Ishikawa (cell line): ENCODE measurements at regions not wholly inside any gene's neighbourhood (a gene's known extent, or its start where the extent isn't known, plus 50 kb on each side); places are given as distances from the start of the nearest gene placed in this dataset.

Source experiments
- CEBPB ChIP-seq: IDR thresholded peaks from 2 replicates; pipeline ENCODE4 v1.6.1; 2012
- EGR1 ChIP-seq: IDR thresholded peaks from 2 replicates; pipeline ENCODE4 v1.6.1; 2012
- EP300 ChIP-seq: IDR thresholded peaks from 2 replicates; pipeline ENCODE4 v1.6.1; 2012; ENCODE audit warnings: borderline replicate concordance
- FOXM1 ChIP-seq: IDR thresholded peaks from 2 replicates; pipeline ENCODE4 v1.6.1; 2012; ENCODE audit warnings: low read depth, borderline replicate concordance
- NFIC ChIP-seq: IDR thresholded peaks from 2 replicates; pipeline ENCODE4 v1.6.1; 2012
- RAD21 ChIP-seq: IDR thresholded peaks from 2 replicates; pipeline ENCODE4 v1.6.1; 2012; ENCODE audit warnings: low read depth
- TAF1 ChIP-seq: IDR thresholded peaks from 2 replicates; pipeline ENCODE4 v1.6.1; 2012; ENCODE audit warnings: low read depth, mild to moderate bottlenecking
- TCF12 ChIP-seq: IDR thresholded peaks from 2 replicates; pipeline ENCODE4 v1.6.1; 2012; ENCODE audit warnings: low read depth
- TEAD4 ChIP-seq: IDR thresholded peaks from 2 replicates; pipeline ENCODE4 v1.6.1; 2012
- YY1 ChIP-seq: IDR thresholded peaks from 2 replicates; pipeline ENCODE4 v1.6.1; 2012; ENCODE audit warnings: low read depth
- TF ChIP-seq, protein P1 (sequence below): IDR thresholded peaks from 2 replicates; pipeline ENCODE4 v1.6.1; 2012
- TF ChIP-seq, protein P2 (sequence below): IDR thresholded peaks from 2 replicates; pipeline ENCODE4 v1.6.1; 2012
- TF ChIP-seq, protein P3 (sequence below): IDR thresholded peaks from 2 replicates; pipeline ENCODE4 v1.6.1; 2012; ENCODE audit warnings: low read depth, mild to moderate bottlenecking

DNA sequence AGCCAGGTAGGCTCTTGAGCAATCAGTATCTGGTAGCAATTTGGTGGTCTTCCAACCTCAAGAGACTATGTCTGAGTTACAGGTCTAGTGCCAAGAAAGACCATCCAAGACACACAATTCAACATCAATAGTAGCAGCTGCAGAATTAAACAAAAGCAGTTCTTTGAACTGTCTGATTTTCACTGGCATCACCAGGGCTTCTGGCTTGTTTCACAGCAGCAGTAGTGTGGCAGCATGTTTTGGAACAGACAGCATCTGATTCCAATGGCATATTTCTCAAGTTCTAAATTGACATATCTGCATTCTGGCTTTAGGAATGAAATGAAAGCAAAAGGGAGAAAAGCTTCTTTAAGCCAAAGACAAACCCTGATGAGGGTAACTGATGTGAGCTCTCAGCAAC lies 334.7 kb upstream of the PRMT6 start:
- TF ChIP-seq FOXM1 (no peak), EP300 (no peak), YY1 (no peak), CEBPB (no peak), TAF1 (no peak), TEAD4 (no peak), TCF12 (no peak), RAD21 (no peak), NFIC (no peak), EGR1 (no peak)
- TF ChIP-seq, protein P1, sequence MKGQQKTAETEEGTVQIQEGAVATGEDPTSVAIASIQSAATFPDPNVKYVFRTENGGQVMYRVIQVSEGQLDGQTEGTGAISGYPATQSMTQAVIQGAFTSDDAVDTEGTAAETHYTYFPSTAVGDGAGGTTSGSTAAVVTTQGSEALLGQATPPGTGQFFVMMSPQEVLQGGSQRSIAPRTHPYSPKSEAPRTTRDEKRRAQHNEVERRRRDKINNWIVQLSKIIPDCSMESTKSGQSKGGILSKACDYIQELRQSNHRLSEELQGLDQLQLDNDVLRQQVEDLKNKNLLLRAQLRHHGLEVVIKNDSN: no peak
- TF ChIP-seq, protein P2, sequence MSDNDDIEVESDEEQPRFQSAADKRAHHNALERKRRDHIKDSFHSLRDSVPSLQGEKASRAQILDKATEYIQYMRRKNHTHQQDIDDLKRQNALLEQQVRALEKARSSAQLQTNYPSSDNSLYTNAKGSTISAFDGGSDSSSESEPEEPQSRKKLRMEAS: no peak
- TF ChIP-seq, protein P3, sequence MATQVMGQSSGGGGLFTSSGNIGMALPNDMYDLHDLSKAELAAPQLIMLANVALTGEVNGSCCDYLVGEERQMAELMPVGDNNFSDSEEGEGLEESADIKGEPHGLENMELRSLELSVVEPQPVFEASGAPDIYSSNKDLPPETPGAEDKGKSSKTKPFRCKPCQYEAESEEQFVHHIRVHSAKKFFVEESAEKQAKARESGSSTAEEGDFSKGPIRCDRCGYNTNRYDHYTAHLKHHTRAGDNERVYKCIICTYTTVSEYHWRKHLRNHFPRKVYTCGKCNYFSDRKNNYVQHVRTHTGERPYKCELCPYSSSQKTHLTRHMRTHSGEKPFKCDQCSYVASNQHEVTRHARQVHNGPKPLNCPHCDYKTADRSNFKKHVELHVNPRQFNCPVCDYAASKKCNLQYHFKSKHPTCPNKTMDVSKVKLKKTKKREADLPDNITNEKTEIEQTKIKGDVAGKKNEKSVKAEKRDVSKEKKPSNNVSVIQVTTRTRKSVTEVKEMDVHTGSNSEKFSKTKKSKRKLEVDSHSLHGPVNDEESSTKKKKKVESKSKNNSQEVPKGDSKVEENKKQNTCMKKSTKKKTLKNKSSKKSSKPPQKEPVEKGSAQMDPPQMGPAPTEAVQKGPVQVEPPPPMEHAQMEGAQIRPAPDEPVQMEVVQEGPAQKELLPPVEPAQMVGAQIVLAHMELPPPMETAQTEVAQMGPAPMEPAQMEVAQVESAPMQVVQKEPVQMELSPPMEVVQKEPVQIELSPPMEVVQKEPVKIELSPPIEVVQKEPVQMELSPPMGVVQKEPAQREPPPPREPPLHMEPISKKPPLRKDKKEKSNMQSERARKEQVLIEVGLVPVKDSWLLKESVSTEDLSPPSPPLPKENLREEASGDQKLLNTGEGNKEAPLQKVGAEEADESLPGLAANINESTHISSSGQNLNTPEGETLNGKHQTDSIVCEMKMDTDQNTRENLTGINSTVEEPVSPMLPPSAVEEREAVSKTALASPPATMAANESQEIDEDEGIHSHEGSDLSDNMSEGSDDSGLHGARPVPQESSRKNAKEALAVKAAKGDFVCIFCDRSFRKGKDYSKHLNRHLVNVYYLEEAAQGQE: no peak
